Skeletal muscle satellite cell (primary cell): ENCODE measurements at regions not wholly inside any gene's neighbourhood (a gene's known extent, or its start where the extent isn't known, plus 50 kb on each side); places are given as distances from the start of the nearest gene placed in this dataset.

Source experiments
- H3K27me3 ChIP-seq: 2 replicates; pipeline ENCODE4 v1.7.0; 2013; ENCODE audit warnings: low read length; ENCODE audit not compliant: control insufficient read depth, insufficient read depth
- H3K36me3 ChIP-seq: 2 replicates; pipeline ENCODE4 v1.7.0; 2013; ENCODE audit warnings: mild to moderate bottlenecking, control low read depth, low read length; ENCODE audit not compliant: insufficient read depth
- H3K4me1 ChIP-seq: 2 replicates; pipeline ENCODE4 v1.7.0; 2013; ENCODE audit warnings: low read length; ENCODE audit not compliant: control insufficient read depth, insufficient read depth
- H3K4me2 ChIP-seq: 2 replicates; pipeline ENCODE4 v1.7.0; 2013; ENCODE audit warnings: mild to moderate bottlenecking, low read length
- H3K4me3 ChIP-seq: 2 replicates; pipeline ENCODE4 v1.7.0; 2013; ENCODE audit warnings: low read length
- H3K9ac ChIP-seq: 2 replicates; pipeline ENCODE4 v1.7.0; 2013; ENCODE audit warnings: mild to moderate bottlenecking, low read depth, low read length, moderate library complexity
- H3K9me3 ChIP-seq: replicated peaks from 2 replicates; pipeline ENCODE4 v1.7.0; 2013; ENCODE audit warnings: mild to moderate bottlenecking, control low read depth, low read length

DNA sequence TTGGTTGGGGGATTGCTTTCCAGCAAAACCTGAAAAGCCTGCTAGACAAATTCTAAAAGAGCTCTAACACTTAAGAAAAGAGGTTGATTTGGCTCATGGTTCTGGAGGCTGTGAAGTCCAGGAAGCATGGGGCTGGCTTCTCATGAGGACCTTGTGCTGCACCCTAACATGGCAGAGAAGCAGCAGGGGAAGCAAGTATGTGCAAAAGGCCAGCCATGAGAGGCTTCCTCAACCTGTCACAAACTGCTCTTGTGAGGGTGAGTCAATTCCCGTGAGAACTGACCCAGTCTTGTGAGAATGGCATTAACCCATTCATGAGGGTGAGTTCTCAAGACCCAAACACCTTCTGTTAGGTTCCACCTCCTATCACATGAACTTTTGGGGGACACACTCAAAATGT, 54.3 kb upstream of the IGFBP3 start:
- H3K9me3 ChIP-seq: no peaks in the 10 kb centered on the region
- H3K4me3 ChIP-seq: no peak overlapping the region
- no peaks in the 10 kb centered on the region for H3K36me3 ChIP-seq
- no peak overlapping the region for H3K4me2 ChIP-seq
- H3K9ac ChIP-seq: no peak overlapping the region
- H3K4me1 ChIP-seq: peaks cover 45% of the 10 kb centered on the region
- no peaks in the 10 kb centered on the region for H3K27me3 ChIP-seq

DNA sequence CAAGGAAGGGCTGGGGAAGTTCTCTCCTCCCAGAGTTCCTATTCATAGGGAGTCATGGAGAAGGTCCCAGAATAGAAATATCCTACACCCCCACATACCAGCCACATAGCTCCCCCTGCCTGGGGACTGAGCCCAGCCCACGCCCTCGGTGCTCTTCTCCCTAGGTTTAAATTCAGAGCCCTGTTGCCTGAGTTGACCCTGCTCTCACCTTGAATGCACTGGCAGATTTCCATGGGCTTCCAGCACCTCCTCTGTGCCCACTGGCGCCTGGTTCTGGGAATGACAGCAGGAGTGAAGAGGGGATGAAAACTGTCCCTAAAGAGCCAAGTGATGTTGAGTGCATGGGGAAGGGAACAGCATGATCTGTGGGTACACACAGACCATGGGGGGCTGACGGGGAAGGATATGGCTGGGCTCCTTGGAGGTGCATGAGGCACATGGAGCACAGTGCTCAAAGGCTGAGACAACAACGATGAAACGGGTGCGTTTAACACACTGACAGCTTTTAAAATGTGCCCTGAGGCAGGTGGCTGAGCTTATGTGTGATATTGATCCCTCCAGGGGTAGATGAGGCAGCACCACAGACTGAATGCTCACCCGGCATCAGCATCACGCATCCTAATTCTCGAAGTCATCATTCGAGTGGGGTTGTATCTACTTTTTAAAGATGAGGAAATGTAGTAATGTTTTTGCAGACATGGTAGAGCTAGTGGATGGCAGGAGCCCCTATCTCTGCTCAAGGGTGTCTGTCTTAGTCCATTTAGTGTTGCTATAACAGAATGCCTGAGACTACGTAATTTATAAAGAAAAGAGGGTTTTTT, 53.7 kb upstream of the IGFBP3 start:
- no peak overlapping the region for H3K4me2 ChIP-seq
- no peak overlapping the region for H3K9ac ChIP-seq
- no peak overlapping the region for H3K4me3 ChIP-seq
- peaks cover 39% of the 10 kb centered on the region for H3K4me1 ChIP-seq
- H3K36me3 ChIP-seq: no peaks in the 10 kb centered on the region
- H3K9me3 ChIP-seq: no peaks in the 10 kb centered on the region
- H3K27me3 ChIP-seq: no peaks in the 10 kb centered on the region

DNA sequence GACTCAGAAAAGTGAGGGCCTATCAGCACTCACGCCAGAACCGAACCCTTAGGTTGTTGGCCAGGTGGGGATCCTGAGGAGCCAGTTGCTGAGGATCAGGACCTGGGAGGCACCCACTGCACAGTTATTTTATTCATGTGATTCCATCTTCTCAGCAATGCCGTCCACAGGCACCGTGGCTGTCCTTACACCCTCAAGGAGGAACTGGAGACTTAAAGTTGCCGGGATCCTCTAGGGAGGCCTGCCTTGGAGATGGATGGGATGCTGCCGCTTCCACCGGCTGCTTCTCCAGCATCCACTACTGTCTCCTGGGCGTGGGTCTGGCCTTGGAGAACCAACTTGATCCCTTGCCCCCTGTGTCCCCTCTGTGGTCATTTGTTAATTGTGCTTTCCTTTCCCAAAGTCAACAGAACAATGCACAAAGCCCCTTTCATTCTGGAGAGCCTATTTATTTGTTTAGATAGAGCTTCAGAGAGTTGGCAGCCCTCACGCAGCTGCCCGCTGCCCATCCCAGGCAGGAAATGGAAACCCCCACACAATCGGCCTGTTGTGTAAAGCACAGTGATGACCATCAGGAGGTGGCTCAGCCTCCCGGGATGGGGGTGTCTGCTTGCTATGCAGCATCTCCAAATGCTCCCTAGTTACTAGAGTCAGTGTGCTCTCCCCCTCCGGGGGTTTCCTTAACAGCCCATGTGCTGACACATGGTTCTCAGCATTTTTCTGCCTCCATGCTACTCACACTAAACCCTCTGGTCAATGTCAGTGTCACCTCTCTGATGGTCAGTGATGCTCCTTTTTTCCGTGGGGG, 52.9 kb upstream of the IGFBP3 start:
- peaks cover 32% of the 10 kb centered on the region for H3K4me1 ChIP-seq
- no peaks in the 10 kb centered on the region for H3K9me3 ChIP-seq
- no peak overlapping the region for H3K4me2 ChIP-seq
- H3K36me3 ChIP-seq: no peaks in the 10 kb centered on the region
- no peaks in the 10 kb centered on the region for H3K27me3 ChIP-seq
- H3K9ac ChIP-seq: no peak overlapping the region
- no peak overlapping the region for H3K4me3 ChIP-seq

DNA sequence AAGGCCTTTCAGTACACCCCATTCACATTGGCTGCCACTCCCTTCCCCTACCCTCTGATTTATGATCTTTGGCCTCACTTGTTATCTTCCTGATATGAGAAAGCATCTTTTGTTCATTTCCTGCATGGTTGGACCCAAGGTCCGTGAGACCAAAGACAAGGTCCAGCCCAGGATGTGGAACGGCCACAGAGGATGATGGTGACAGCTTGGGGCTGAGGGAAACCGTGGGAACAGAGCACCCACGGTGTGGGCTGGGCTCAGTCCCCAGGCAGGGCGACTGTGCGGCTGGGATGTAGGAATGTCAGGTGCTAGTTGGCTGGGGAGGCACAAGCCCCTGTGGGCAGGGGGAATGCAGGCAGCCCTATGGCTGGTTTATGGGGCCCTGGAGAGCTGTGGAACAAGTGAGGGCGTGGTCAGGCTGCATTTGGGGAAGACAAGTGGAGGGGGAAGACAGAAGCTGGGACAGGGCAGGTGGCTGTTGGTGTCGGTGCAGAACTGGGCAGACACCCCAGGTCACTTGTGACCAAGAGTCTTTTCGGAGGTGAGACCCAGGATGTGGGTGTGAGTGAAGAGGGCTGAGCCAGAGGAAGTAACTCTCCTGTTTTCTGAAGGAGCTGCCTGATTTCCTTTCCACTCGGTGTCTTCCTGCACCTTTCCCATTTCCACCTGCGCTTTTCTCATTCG, 51.7 kb upstream of the IGFBP3 start:
- Histone ChIP-seq H3K9ac (no peak overlapping the region), H3K4me1 (peaks cover 23% of the 10 kb centered on the region), H3K36me3 (no peaks in the 10 kb centered on the region), H3K27me3 (no peaks in the 10 kb centered on the region), H3K9me3 (no peaks in the 10 kb centered on the region), H3K4me3 (no peak overlapping the region), H3K4me2 (no peak overlapping the region)

DNA sequence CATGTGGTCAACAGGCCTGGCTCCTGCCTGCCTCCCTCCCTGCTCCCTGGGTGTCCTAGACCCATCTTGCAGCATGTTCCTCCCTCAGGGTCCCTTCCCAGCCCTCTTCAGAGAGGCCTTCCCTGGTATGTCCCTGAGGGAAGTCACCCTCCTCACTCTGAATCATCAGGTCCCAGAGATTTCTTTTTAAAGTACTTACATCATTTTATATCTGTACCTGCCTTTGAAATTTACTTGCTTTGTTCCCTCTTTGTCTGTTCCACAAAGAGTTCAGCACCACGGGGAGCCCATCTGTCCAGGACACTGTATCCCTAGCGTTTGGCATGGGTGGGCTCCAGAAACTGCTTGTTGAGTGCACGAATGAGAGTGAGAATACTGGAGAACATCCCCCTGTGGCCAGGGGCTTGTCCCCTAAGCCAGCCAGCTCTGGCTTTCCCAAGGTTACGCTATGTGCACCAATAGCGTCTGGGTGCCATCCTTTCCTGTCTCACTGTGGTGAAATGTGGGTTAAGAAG, 50.6 kb upstream of the IGFBP3 start:
- Histone ChIP-seq H3K4me3 (no peak overlapping the region), H3K4me1 (peaks cover 16% of the 10 kb centered on the region), H3K9ac (no peak overlapping the region), H3K4me2 (no peak overlapping the region), H3K27me3 (no peaks in the 10 kb centered on the region), H3K36me3 (no peaks in the 10 kb centered on the region), H3K9me3 (no peaks in the 10 kb centered on the region)

DNA sequence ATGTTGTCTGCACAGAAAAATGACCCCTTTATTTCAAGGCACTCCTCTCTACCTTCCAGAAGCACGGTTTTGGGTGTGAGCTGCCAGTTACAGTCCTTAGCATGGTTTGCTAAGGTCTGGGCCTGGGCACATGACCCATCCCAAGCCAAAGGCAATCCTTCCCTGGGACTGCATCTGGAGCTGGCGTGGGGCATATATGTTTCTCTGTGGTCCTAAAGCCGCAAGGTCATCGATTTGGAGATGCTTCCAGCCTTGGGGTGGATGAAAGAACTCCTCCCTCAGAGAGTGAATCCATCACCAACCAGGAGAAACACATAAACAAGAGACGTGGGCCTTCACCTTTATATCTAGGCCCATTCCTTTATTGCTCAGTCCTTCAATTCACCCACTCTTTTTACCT, 50.1 kb upstream of the IGFBP3 start:
- peaks cover 16% of the 10 kb centered on the region for H3K4me1 ChIP-seq
- H3K36me3 ChIP-seq: no peaks in the 10 kb centered on the region
- no peaks in the 10 kb centered on the region for H3K27me3 ChIP-seq
- no peaks in the 10 kb centered on the region for H3K9me3 ChIP-seq
- H3K4me2 ChIP-seq: no peak overlapping the region
- no peak overlapping the region for H3K4me3 ChIP-seq
- H3K9ac ChIP-seq: no peak overlapping the region
